PC-9 (cell line): ENCODE measurements at regions not wholly inside any gene's neighbourhood (a gene's known extent, or its start where the extent isn't known, plus 50 kb on each side); places are given as distances from the start of the nearest gene placed in this dataset.

ENCODE experiments used
- BruUV-seq: library from RNA; stranded (reverse); fragments of 400-500 nt; replicated peaks from 2 replicates; lab custom pipeline; 2021; lab: Mats Ljungman, UMichigan
- CTCF ChIA-PET: fragments of 300-600 bp; sonication (Branson Sonifier 250); formaldehyde crosslinking; loops from one replicate; lab custom pipeline; 2022; ENCODE audit warnings: antibody characterized with exemption; lab: Charles Lee
- POLR2A ChIA-PET: fragments of 300-600 bp; sonication (Branson Sonifier 250); formaldehyde crosslinking; loops from one replicate; lab custom pipeline; 2022; ENCODE audit warnings: antibody characterized with exemption; ENCODE audit not compliant: unreplicated experiment; lab: Charles Lee
- DNase-seq, 2 experiments: peaks; one replicate each; pipeline versions ENCODE4 v3.0.0 to v3.0.0-alpha.2; 2015 to 2022; ENCODE audit warnings: mixed read lengths in 1 of 2
- H2AFZ ChIP-seq: fragments of 200-600 bp; sonication (generic); 2 replicates; pipeline ENCODE4 v1.8.1; 2017; ENCODE audit warnings: antibody characterized with exemption
- H3F3A ChIP-seq: fragments of 200-600 bp; sonication (generic); 2 replicates; pipeline ENCODE4 v1.8.1; 2017; ENCODE audit warnings: antibody characterized with exemption, mild to moderate bottlenecking, low read depth; ENCODE audit not compliant: insufficient read depth
- H3K27ac ChIP-seq: fragments of 200-600 bp; sonication (generic); 2 replicates; pipeline ENCODE4 v1.6.1; 2016; ENCODE audit warnings: mixed run types
- H3K27me3 ChIP-seq: fragments of 200-600 bp; sonication (generic); 2 replicates; pipeline ENCODE4 v1.6.1; 2016; ENCODE audit warnings: low read depth, mixed run types; ENCODE audit not compliant: insufficient read depth
- H3K36me3 ChIP-seq: fragments of 200-600 bp; sonication (generic); 2 replicates; pipeline ENCODE4 v1.6.1; 2016; ENCODE audit warnings: low read depth, mixed run types
- H3K4me1 ChIP-seq: fragments of 200-600 bp; sonication (generic); replicated peaks from 2 replicates; pipeline ENCODE4 v1.6.1; 2016; ENCODE audit warnings: mixed run types; ENCODE audit not compliant: insufficient read depth
- H3K4me2 ChIP-seq: fragments of 200-600 bp; sonication (generic); 2 replicates; pipeline ENCODE4 v1.6.1; 2017; ENCODE audit warnings: mixed run types
- H3K4me3 ChIP-seq: fragments of 200-600 bp; sonication (generic); 2 replicates; pipeline ENCODE4 v1.6.1; 2016; ENCODE audit warnings: mixed run types
- H3K79me2 ChIP-seq: fragments of 200-600 bp; sonication (generic); 2 replicates; pipeline ENCODE4 v1.6.1; 2017; ENCODE audit warnings: low read depth, mixed run types
- H3K9me2 ChIP-seq: fragments of 200-600 bp; sonication (generic); 2 replicates; pipeline ENCODE4 v1.8.1; 2017; ENCODE audit warnings: mild to moderate bottlenecking; ENCODE audit not compliant: insufficient read depth
- H3K9me3 ChIP-seq: fragments of 200-600 bp; sonication (generic); 2 replicates; pipeline ENCODE4 v1.8.1; 2016; ENCODE audit warnings: low read depth; ENCODE audit not compliant: insufficient read depth
- H4K20me1 ChIP-seq: fragments of 200-600 bp; sonication (generic); 2 replicates; pipeline ENCODE4 v1.8.1; 2017; ENCODE audit not compliant: insufficient read depth
- CTCF ChIP-seq: fragments of 200-600 bp; sonication (generic); conservative IDR thresholded peaks from 2 replicates; pipeline ENCODE4 v1.6.1; 2017; ENCODE audit warnings: mixed run types, antibody characterized with exemption, mild to moderate bottlenecking, moderate library complexity
- EZH2 ChIP-seq: fragments of 200-600 bp; sonication (generic); IDR thresholded peaks from 2 replicates; pipeline ENCODE4 v1.8.0; 2017; ENCODE audit warnings: antibody characterized with exemption, low read depth
- intact Hi-C: fragments of 100-400 bp; cut with micrococcal nuclease; formaldehyde crosslinking; loops from one replicate; pipeline ENCODE4 v1.10.0; 2022; ENCODE audit not compliant: unreplicated experiment

GRCh38 chr6:27668442-27669294 is 195.8 kb upstream of the ZNF184 start:
- intact Hi-C loops = loop anchor here (2.0 to 5.0 kb wide), 3 partner anchors 36 to 438 kb away; no protein-coding TSS in a partner anchor
- no peaks in the 10 kb centered on the region for H3K36me3 ChIP-seq
- H3K27ac ChIP-seq = peak overlapping the region; percentile 52
- H3F3A ChIP-seq = peaks cover 53% of the 10 kb centered on the region
- peak overlapping the region; percentile 85 for H3K4me3 ChIP-seq
- no peaks in the 10 kb centered on the region for H4K20me1 ChIP-seq
- H3K79me2 ChIP-seq = no peaks in the 10 kb centered on the region
- peaks cover 40% of the 10 kb centered on the region for H3K4me1 ChIP-seq
- peak; percentile 75 to 82 for DNase-seq
- no peaks in the 10 kb centered on the region for H3K9me2 ChIP-seq
- H3K9me3 ChIP-seq = no peaks in the 10 kb centered on the region
- H3K27me3 ChIP-seq = no peaks in the 10 kb centered on the region
- TF ChIP-seq EZH2 (no peak), CTCF (no peak)
- BruUV-seq = no TSS peak
- POLR2A ChIA-PET = interaction anchor here (0.5 to 0.6 kb wide), 2 partner anchors 51 to 130 kb away, joined by 3 read pairs; no protein-coding TSS in a partner anchor
- peak overlapping the region; percentile 79 for H2AFZ ChIP-seq
- peak overlapping the region; percentile 85 for H3K4me2 ChIP-seq
- CTCF ChIA-PET = no interaction called here

- Histone ChIP-seq H3K4me1 (peaks cover 40% of the 10 kb centered on the region), H3K36me3 (no peaks in the 10 kb centered on the region), H3K4me2 (peak overlapping the region; percentile 85), H2AFZ (peak overlapping the region; percentile 79), H3K27me3 (no peaks in the 10 kb centered on the region), H3K4me3 (peak overlapping the region; percentile 85), H4K20me1 (no peaks in the 10 kb centered on the region), H3K27ac (no peak overlapping the region), H3K9me2 (no peaks in the 10 kb centered on the region), H3K9me3 (no peaks in the 10 kb centered on the region), H3F3A (peaks cover 45% of the 10 kb centered on the region), H3K79me2 (no peaks in the 10 kb centered on the region)
- POLR2A ChIA-PET = no interaction called here
- intact Hi-C loops = loop anchor here (2.0 to 5.0 kb wide), 3 partner anchors 36 to 437 kb away; no protein-coding TSS in a partner anchor
- TF ChIP-seq CTCF = no peak
- no peak for TF ChIP-seq EZH2
- no TSS peak for BruUV-seq
- CTCF ChIA-PET = no interaction called here
- peak in 1 of 2 experiments; percentile 25 for DNase-seq
Measured at GRCh38 chr6:27667657-27668441, 194.9 kb upstream of the ZNF184 start.

GRCh38 chr6:27667016-27667656 is 194.2 kb upstream of the ZNF184 start:
- Histone ChIP-seq H2AFZ (peak overlapping the region; percentile 79), H3K36me3 (no peaks in the 10 kb centered on the region), H3K27me3 (no peaks in the 10 kb centered on the region), H4K20me1 (no peaks in the 10 kb centered on the region), H3K4me1 (peaks cover 40% of the 10 kb centered on the region), H3K9me3 (no peaks in the 10 kb centered on the region), H3F3A (peaks cover 40% of the 10 kb centered on the region), H3K79me2 (no peaks in the 10 kb centered on the region), H3K4me2 (peak overlapping the region; percentile 85), H3K9me2 (no peaks in the 10 kb centered on the region), H3K27ac (no peak overlapping the region), H3K4me3 (peak overlapping the region; percentile 85)
- intact Hi-C loops = loop anchor here (5.0 kb wide), 1 partner anchor 35 kb away; no protein-coding TSS in a partner anchor
- no peak for DNase-seq
- ChIA-PET POLR2A (interaction anchor here (0.6 kb wide), 1 partner anchor 333 kb away, joined by 6 read pairs; no protein-coding TSS in a partner anchor), CTCF (no interaction called here)
- no TSS peak for BruUV-seq
- no peak for TF ChIP-seq CTCF
- no peak for TF ChIP-seq EZH2
